KMS-11 (cell line): ENCODE measurements at regions not wholly inside any gene's neighbourhood (a gene's known extent, or its start where the extent isn't known, plus 50 kb on each side); places are given as distances from the start of the nearest gene placed in this dataset.

Source experiments
- H2AFZ ChIP-seq: fragments of 200-600 bp; sonication (generic); 2 replicates; pipeline ENCODE4 v1.6.1; 2016; ENCODE audit warnings: antibody characterized with exemption, mixed run types, low read depth
- H3K27ac ChIP-seq: fragments of 200-600 bp; sonication (generic); 2 replicates; pipeline ENCODE4 v1.6.1; 2016; ENCODE audit warnings: mild to moderate bottlenecking, mixed run types
- H3K27me3 ChIP-seq: fragments of 200-600 bp; sonication (generic); 2 replicates; pipeline ENCODE4 v1.6.1; 2017; ENCODE audit warnings: mild to moderate bottlenecking, low read depth, mixed run types, moderate library complexity; ENCODE audit not compliant: insufficient read depth
- H3K36me3 ChIP-seq: fragments of 200-600 bp; sonication (generic); 2 replicates; pipeline ENCODE4 v1.6.1; 2017; ENCODE audit warnings: mild to moderate bottlenecking, mixed run types; ENCODE audit not compliant: insufficient read depth
- H3K4me1 ChIP-seq: fragments of 200-600 bp; sonication (generic); 2 replicates; pipeline ENCODE4 v1.6.1; 2016; ENCODE audit warnings: mild to moderate bottlenecking, low read depth, mixed run types; ENCODE audit not compliant: poor library complexity, severe bottlenecking
- H3K4me2 ChIP-seq: fragments of 200-600 bp; sonication (generic); 2 replicates; pipeline ENCODE4 v1.7.0; 2016; ENCODE audit warnings: mild to moderate bottlenecking, mixed run types
- H3K4me3 ChIP-seq: fragments of 200-600 bp; sonication (generic); IDR thresholded peaks from 2 replicates; pipeline ENCODE4 v1.6.1; 2017; ENCODE audit warnings: low read depth, low read length, mixed read lengths; ENCODE audit not compliant: insufficient read depth
- H3K79me2 ChIP-seq: fragments of 200-600 bp; sonication (generic); 2 replicates; pipeline ENCODE4 v1.6.1; 2016; ENCODE audit warnings: low read depth, mixed run types; ENCODE audit not compliant: insufficient read depth
- H3K9ac ChIP-seq: fragments of 200-600 bp; sonication (generic); 2 replicates; pipeline ENCODE4 v1.6.1; 2016; ENCODE audit warnings: mild to moderate bottlenecking, mixed run types
- H4K20me1 ChIP-seq: fragments of 200-600 bp; sonication (generic); 2 replicates; pipeline ENCODE4 v1.6.1; 2016; ENCODE audit warnings: mild to moderate bottlenecking, mixed run types; ENCODE audit not compliant: insufficient read depth
- TF ChIP-seq, protein P1 (sequence below): fragments of 200-600 bp; sonication (generic); conservative IDR thresholded peaks from 2 replicates; pipeline ENCODE4 v1.6.1; 2017; ENCODE audit warnings: low read depth, mild to moderate bottlenecking, antibody characterized with exemption, low read length, moderate library complexity, mixed read lengths

DNA sequence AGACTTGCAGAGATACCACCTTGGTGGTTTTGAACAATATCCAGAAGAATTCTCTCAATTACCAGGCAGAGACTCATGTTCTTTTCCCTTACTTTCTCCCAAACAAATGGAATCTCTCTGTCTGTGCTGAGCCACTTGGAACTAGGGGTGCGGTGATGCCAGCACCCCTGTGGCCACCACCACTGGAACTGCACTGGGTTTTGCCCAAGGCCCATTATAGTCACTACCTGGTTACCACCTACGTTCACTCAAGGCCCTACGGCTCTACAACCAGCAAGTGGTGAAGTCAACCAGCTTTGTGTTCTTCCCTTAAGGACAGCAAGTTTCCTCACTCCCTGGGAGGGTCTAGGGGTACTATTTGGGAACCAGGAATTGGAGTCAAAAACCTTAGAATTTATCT, 1183.7 kb downstream of the FSTL5 start:
- TF ChIP-seq, protein P1, sequence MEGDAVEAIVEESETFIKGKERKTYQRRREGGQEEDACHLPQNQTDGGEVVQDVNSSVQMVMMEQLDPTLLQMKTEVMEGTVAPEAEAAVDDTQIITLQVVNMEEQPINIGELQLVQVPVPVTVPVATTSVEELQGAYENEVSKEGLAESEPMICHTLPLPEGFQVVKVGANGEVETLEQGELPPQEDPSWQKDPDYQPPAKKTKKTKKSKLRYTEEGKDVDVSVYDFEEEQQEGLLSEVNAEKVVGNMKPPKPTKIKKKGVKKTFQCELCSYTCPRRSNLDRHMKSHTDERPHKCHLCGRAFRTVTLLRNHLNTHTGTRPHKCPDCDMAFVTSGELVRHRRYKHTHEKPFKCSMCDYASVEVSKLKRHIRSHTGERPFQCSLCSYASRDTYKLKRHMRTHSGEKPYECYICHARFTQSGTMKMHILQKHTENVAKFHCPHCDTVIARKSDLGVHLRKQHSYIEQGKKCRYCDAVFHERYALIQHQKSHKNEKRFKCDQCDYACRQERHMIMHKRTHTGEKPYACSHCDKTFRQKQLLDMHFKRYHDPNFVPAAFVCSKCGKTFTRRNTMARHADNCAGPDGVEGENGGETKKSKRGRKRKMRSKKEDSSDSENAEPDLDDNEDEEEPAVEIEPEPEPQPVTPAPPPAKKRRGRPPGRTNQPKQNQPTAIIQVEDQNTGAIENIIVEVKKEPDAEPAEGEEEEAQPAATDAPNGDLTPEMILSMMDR = no peak
- Histone ChIP-seq H3K4me1 (no peaks in the 10 kb centered on the region), H3K27ac (no peak overlapping the region), H3K4me3 (no peak overlapping the region), H3K27me3 (no peaks in the 10 kb centered on the region), H4K20me1 (no peaks in the 10 kb centered on the region), H3K36me3 (no peaks in the 10 kb centered on the region), H3K4me2 (no peak overlapping the region), H3K79me2 (no peaks in the 10 kb centered on the region), H2AFZ (no peak overlapping the region), H3K9ac (no peak overlapping the region)

GRCh38 chr4:160981083-160981482, 1182.7 kb downstream of the FSTL5 start:
- no peak overlapping the region for H3K4me2 ChIP-seq
- TF ChIP-seq, protein P1 = no peak
- H3K27me3 ChIP-seq = no peaks in the 10 kb centered on the region
- no peak overlapping the region for H3K27ac ChIP-seq
- H3K36me3 ChIP-seq = no peaks in the 10 kb centered on the region
- H3K79me2 ChIP-seq = no peaks in the 10 kb centered on the region
- H3K4me1 ChIP-seq = no peaks in the 10 kb centered on the region
- no peaks in the 10 kb centered on the region for H4K20me1 ChIP-seq
- no peak overlapping the region for H3K9ac ChIP-seq
- no peak overlapping the region for H2AFZ ChIP-seq
- H3K4me3 ChIP-seq = no peak overlapping the region

- Histone ChIP-seq H3K27me3 (no peaks in the 10 kb centered on the region), H3K79me2 (no peaks in the 10 kb centered on the region), H3K4me3 (no peak overlapping the region), H3K9ac (no peak overlapping the region), H3K4me1 (no peaks in the 10 kb centered on the region), H3K4me2 (no peak overlapping the region), H4K20me1 (no peaks in the 10 kb centered on the region), H3K27ac (no peak overlapping the region), H2AFZ (no peak overlapping the region), H3K36me3 (no peaks in the 10 kb centered on the region)
- TF ChIP-seq, protein P1 = no peak
Observed at GRCh38 chr4:160983035-160983434, 1180.8 kb downstream of the FSTL5 start.

GRCh38 chr4:161002386-161002785, 1161.4 kb downstream of the FSTL5 start:
- no peak overlapping the region for H3K4me2 ChIP-seq
- no peak overlapping the region for H3K9ac ChIP-seq
- no peaks in the 10 kb centered on the region for H3K79me2 ChIP-seq
- H4K20me1 ChIP-seq = no peaks in the 10 kb centered on the region
- H3K4me3 ChIP-seq = no peak overlapping the region
- no peaks in the 10 kb centered on the region for H3K36me3 ChIP-seq
- H3K27ac ChIP-seq = no peak overlapping the region
- H2AFZ ChIP-seq = no peak overlapping the region
- TF ChIP-seq, protein P1 = no peak
- H3K4me1 ChIP-seq = no peaks in the 10 kb centered on the region
- no peaks in the 10 kb centered on the region for H3K27me3 ChIP-seq
